GM21528 (cell line): ENCODE measurements at regions not wholly inside any gene's neighbourhood (a gene's known extent, or its start where the extent isn't known, plus 50 kb on each side); places are given as distances from the start of the nearest gene placed in this dataset.

Source experiments
- ATAC-seq: cut with Tn5 transposase; IDR thresholded peaks from one replicate; pipeline ENCODE4 v1.9.1; 2021; ENCODE audit warnings: mild to moderate bottlenecking, moderate library complexity; ENCODE audit not compliant: unreplicated experiment, low FRiP score

DNA sequence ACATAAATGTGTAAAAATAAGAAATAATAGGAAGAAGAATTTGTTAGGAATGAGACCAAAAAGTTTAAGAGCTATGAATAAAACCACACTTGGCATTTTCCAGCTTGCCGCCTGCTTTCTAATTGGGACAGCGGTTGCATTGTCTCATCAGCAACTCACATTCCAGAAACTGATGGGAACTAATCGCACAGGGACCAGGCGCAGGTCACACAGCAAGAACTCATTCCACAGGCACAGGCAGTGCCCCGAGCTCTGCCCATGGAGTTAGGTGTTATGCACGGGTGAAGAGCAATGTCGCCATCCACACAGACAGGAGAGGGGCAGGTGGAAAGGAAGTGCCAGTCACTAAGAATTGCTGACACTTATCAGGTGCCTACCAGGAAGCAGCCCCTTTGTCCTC is 279.9 kb downstream of the NSG2 start:
- no peak for ATAC-seq

DNA sequence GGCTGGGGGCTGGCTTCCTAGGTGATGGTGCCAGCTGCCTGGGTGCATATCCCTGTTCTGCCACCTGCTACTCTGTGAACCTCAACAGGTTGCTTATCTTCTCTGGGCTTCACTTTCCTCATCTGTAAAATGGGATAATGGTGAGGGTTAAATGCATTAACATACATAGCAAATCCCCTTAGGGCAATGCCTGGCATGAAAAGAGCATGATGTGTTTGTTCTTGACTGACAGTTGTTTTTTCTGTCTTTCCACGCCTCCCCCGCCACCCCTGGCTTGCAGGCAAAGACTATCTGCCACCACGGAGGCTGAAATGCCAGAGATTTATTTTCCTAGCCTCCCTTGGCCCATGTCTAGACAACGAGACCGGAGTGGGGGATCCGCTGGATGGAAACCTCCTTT is 280.5 kb downstream of the NSG2 start:
- no peak for ATAC-seq

DNA sequence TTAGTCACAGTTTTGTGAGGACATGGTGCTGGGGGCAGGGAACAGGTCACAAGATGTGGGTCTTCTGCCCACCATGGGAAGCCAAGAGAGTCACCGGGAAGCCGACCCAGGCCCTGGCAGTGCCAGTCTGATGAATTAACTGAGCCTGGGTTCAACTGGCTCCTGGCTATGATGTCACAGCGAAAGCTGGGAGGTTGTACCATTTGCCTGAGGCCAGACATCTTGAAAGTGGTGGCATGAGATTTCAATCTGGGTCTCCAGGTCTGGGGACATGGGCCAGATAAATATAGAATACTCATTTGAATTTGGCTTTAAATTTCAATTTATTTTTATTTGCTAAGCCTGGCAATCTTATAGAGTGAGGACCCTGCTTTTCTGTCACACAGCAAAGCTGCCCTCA is 280.9 kb downstream of the NSG2 start:
- no peak for ATAC-seq

DNA sequence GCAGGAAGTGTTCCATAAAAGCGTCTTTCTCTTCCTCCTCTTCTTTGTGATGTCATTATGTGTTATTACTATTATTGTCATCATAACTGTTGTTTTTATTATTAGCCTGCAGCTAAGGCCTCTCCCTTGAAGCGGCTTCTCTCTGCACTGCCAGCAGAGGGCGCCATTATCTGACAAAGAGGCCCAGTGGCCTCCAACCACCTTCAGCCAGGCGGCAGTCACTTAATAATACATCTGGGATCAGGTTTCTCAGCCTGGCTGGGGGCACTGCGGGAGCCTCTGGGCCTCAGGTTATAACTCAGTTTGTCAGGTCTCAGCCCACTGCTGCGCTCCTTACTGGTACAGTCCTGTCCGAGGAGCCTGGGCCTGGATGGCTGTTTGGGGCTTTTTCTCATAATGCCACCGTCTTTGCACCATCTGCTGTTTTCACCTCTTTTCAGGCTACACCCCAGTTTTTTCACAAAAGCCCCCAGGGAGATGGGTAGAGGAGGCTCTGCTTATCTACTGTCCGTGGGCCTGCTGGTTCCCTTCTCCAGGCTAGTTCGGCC is 281.9 kb downstream of the NSG2 start:
- no peak for ATAC-seq

DNA sequence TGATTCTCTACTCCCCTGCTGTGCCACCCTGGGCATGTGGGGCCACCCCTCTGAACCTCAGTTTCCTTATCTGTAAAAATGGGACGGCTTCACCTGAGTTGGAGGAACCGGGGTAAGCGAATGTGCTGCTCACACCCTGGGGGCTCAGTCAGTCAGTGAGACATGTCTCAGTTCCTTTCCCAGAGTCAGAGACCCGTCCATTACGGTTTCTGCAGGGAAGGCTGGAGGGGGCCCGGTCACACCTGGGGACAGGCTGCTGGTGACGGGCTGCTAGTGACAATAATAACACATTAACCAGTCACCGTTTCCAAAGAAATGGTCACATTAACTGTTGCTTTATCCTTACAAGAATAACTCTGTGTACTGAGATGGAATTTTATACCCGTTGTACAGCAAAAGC is 282.4 kb downstream of the NSG2 start:
- no peak for ATAC-seq

DNA sequence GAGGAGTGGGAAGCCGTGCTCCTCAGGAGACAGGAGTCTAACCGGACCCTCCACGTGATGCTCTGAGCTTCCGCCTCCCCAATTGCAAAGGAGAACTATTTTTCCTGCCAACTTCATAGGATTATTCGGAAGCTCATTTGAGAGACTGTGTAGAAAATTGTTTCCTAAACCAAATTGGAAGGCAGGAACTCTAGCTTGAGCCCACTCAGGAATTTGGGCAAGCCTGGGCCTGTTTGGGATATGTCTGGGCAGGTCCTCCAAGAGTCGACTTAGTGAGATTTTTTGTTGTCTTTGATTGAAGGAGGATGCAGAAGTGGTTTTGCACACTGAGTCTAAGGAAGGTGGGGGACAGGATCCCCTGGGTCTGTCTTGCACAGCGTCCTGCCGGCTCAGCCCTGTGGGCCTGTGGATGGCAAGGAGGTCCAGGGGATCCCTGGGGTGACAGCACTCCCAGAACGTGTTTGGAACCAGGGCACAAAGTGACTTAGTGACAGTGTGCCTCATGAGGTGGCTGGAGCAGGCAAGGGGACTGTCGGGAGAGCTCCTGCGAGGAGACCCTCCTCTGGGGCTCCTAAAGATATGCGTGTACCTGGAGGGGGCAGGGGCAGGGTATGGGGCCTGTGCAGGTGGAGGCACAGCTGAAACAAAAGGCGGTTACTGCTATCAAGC is 283.3 kb downstream of the NSG2 start:
- no peak for ATAC-seq

DNA sequence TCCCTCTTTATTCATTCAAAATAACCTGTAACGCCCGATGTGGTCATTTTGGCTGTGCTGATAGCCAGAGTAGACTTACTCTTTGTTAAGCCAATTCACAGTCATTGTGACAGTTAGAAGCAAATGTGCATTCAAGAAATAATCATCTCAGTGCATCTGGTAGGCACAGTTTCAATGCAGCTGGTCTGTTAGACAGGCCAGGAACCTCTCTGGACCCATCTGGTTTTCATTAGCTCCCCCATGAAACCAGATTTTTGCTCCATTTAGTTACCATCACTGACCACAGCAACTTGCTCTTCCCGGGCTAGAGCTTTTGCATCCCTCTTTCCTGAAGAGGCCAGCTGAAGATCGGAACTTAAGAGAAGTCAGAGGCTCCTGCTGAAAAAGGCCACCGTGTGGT is 284.2 kb downstream of the NSG2 start:
- ATAC-seq: no peak

DNA sequence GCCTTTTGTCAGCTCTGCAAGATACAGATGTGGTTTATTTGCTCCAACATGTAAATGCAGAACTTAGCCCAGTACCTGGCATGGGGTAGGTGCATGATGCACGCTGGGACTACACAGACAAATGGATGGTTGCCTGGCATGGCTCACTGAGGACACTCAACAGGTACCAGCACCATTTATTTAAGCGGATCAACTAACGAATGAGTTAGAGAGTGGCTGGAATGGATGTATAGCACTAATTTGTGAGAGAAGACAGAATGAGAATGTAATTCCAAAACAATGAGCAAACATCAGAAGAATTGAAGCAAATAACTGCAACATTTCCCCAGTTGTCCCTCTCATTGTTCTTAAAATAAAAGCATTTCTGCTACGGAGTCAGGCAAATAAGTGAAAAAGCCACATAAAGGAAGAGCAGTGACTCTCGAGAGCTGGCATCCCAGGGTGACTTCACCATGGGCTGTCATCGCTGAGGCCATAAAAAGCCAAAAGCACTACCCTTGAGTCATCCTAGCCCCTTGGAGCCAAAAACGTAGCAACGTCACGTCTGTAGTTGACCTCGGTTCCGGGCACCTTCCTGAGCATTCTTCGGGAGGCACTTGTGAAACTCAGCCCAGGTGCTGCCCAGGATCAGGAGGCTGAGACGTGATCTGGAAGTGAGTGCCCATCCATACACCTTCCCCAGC is 290.3 kb downstream of the NSG2 start:
- ATAC-seq: no peak

DNA sequence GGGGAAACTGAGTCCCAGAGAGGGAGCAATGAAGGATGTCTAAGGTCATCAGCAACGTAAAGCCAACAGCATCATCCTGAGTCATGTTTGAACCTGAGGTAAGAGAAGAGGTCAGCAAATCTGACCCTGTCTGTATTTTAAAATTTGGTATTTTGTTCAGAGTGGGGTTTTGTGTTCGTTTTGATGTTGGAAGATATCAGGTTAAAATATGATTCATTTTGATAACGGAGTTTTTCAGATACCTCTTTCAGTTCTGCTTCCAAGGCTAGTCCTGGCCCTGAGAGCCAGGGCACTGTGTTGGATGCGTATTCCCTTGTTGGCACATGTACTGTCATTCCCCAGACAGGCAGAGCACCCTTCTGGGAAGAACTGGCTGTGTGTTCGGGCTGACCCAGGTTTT is 291.0 kb downstream of the NSG2 start:
- ATAC-seq: no peak

DNA sequence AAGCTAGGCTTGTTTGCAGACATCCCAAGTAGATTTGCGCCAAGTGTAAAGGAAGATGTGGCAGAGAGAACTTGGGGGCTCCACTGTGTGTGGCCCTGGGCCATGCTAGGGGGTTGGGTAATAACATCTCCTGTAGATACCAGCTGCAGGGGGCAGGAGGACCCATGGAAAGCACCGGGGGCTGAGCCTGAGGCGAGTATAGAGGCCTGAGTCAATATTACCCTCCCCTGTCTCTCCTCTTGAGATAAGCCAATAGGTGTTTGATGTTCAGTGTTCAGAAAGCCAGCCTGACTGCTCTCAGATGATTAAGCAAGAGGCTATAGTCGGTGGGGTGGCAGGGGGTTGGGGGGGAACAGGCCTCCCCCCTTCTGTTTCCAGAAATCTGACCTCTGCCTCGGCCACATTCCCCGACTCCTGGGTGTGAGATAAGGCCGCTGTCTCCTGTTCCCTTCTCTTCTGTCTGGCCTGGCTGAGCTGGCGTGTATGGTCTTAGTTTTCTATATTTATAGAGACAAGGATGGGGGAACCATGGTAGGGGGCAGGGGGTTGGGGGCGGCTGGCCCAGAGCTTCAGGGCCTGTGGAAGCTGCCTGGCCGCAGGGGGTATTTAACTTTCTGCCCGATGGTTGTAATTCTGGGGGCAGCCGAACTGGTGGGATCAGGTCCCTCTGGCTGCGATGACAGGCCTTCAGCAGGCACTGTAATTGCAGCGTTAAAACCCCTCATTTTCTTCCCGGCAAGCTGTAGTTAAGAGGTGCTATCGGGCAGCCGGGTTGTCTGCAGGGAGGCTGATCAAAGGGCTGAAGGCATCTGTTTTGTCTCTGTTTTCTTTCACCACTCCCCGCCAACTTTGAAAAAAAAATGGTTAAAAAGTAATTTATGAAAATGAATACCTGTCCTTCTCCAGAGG is 292.0 kb downstream of the NSG2 start:
- ATAC-seq: no peak

DNA sequence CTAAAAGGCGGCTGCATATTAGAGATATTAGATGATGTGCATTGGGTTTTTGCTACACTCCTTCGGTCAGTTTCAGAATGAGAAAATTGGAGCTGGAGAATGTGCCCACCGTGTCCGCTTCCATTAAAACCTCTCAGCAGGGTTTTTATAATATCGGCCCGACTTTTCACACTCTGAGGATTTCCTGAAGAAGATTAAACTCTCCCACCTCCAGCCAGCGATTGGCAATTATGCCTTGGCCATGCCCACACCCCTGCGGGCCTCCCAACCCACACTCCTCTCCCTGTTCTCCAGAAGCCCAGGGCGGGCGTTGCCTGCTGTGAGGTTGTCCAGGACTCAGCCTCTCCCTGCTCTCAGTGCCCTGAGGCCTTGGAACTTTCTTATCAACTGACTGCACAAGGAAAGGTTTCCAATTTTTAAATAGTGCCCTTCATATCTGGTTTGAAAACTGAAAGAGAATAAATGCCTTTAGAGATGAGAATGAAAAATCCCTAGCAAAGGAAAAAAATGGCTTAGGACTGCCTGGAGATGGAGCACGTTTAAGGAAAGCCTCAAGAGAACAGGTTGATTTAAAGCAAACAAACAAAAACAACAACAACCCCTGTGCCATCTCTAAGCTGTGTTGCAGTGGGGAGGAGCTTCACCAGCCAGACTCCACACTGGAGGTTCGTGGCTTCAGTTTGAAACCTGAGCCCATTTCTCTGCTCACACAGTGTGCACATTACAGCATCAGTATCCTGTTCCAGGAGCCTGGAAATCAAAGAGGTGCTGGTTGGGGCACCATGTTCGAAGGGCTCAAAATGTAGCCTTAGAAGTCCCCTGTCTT is 292.9 kb downstream of the NSG2 start:
- no peak for ATAC-seq

DNA sequence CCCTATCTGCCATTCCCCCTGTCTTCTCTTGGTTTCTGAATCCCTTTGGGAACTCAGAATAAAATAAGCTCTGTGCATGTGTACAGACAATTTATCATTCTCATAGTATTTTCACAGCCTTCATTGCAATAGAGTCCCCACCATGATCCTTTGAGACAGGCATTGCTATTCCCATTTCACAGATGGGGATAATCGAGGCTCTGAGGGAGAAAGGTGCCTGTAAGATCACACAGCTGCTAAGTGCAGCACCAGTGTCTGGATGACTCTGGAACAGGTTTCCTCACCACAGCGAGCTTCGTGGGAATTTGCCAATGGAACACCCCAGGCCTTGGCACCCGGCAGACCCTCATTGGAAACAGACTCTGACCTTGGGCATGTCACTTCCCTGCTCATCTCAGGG is 293.6 kb downstream of the NSG2 start:
- no peak for ATAC-seq

DNA sequence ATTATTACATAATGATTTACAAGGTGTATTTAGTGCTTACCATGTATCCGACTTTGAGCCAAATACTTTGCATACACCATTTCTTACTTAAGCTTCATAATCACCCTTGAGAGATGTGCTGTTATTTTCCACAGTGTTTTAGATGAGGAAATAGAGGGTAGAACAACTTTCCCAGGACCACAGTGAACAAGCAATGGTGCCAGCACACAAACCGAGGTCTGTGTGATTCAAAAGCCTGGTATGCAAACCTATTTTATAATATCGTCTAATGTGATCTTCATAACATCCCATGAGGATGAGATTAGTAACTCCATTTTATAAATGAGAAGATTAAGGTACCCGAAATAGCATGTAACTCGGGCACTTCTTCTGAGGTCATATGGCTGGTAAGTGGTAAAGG is 294.7 kb downstream of the NSG2 start:
- no peak for ATAC-seq

DNA sequence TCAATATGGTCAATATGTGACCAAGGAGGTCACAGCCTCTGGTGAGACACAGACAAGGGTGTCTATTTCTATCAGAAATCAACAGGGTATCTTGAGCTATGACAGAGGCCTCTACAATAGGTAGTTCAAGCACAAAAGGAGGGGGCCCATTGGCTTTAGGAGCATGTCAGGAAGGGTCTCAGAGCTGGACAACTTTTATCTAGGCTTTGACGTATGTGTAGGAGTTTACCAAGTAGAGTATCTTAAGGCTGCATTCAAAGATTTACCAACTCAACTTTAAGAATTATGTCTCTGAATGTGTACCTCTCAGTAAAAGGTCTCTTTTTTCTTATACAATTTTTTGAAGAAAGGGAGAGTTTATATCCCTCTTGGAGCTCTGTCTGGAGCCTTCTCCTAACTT is 297.2 kb downstream of the NSG2 start:
- ATAC-seq: no peak

DNA sequence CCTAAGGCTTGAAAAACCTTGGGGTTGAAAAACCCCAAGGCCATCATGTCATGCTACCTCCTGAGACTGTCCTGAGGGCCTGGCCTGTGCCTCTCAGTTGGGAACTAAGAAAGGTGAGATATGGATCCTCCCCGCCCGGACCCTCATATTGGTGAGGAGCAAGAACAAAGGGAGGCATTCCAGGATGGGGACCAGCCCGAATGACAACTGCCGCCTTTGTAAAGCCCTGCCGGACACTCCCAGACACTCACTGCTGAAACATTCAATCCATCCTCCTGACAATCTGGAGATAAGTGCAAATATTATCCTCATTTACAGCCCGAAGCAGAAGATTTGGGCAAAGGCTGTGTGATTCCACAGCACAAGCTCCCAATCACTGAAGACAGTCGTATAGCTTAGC is 298.3 kb downstream of the NSG2 start:
- no peak for ATAC-seq

DNA sequence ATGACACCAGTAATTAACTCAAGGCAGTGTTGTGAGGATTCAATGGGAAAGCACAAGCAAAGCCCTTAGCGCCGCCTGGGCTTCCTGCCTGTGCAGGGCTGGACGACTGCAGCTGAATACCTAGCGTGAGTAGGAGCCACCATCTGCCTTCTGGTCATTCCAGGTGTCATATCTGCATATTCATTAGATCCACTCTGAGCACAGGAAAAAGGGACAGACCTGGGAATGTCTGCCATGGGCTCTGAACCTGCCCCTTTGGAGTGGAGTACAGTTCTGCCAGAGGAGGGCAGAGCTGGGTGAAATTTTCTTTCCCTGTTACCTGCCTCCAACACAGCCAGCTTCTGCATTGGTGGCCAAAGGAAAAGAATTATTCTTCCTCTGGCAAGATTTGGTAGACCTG is 298.8 kb downstream of the NSG2 start:
- ATAC-seq: no peak

DNA sequence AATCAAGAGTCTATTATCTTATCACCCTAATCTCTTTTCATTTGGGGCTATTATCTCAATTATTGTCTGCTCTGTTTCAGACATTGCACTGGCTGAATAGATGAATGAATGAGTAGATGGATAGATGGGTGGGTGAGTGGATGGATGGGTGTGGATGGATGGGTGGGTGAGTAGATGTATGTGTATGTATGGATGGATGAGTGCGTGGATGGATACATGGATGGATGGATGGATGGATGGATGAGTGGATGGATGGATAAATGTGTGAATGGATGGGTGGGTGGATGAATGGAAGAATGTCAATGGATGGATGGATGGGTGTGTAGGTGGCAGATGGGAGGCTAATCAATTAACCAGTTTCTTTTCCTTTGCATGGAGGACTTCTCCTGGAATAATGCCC is 301.7 kb downstream of the NSG2 start:
- no peak for ATAC-seq

DNA sequence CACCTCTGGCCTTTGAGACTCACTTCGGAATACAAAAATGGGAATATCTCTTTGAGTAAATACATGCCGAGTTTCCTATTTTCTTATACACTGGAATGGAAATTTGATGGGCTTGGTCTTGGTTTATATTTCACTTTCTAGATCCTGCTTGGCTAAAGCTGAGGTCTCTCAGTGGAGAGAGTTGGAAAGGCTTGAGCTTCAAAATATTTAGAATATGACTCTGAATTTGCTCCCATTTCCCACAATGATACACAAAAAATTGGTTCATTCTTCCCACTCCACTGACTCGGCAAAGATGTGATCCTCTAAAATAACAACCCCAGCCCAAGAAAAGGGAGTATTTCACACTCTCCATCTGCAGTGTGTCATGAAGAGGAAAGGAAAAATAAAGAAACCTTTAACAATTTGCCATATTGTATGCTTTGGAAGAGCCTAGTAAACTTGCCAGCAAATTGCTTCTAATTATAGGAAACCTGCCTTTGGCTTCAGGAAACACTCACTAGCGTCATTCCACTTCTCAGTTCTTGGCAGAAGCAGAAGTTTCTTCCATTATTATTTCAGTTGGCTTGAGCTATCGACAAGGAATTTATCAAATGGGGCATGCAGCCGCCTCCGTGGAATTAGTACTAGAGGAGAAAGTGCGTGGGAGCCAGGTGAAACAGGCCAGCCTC is 302.9 kb downstream of the NSG2 start:
- ATAC-seq: no peak

DNA sequence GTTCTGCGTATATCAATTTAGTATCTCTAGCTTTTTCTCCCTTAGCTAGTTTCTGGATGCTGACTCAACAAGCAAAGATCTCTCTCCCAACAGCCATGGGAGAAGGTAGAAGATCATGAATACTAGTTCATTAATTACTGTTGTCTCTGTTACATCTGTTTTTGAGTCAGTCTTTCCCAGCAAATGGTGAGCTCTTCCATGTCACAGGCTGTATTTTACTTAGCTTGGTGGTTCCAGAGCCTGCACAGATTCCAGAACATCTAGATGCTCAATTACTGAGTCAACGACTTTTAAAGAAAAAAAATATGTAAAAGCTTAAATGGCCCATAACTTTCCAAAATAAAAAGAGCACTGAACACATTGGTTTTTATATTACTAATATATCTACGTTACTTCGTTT is 307.2 kb downstream of the NSG2 start:
- ATAC-seq: no peak

DNA sequence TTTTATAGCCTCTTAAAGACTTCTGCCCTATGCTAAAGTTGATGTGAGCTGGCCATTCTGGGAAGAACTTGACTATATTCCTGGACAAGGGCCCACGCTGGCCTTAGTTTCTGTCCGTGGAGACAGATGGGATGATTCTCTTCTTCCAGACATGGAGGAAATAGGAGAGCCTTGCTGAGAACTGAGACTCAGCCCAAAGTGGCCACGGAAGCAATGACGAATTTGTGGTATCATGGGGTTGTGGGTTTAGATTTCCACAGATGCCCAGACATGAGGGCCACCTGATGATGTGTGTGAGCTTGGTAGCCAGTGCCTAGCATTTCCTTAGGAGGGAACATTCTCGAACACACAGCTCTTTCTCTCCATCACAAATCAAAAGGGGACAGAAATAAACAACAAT is 309.1 kb downstream of the NSG2 start:
- ATAC-seq: no peak
